GM19328 (cell line): ENCODE measurements at regions not wholly inside any gene's neighbourhood (a gene's known extent, or its start where the extent isn't known, plus 50 kb on each side); places are given as distances from the start of the nearest gene placed in this dataset.

Experiments used
- ATAC-seq: cut with Tn5 transposase; IDR thresholded peaks from one replicate; pipeline ENCODE4 v1.9.1; 2021; ENCODE audit warnings: mild to moderate bottlenecking, moderate library complexity; ENCODE audit not compliant: unreplicated experiment

DNA sequence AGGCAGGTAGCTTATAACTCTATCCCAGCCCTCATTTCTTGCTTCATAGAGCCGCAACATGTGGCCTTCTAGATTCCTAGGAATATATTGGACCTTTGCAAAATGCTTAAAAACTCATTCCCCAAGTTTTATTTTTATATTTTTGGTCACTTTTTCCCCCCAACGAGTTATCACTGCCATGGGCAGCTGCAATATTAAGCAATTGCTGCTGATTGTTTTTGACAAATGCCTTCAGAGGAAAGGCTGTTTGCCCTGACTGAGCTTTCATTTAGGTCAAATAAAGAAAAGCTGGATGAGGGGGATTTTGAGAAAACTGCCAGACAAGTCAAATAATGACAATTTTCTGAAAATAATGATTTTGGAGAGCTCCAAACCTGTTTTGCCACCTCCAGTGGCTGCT is 976.9 kb upstream of the MBL2 start:
- no peak for ATAC-seq

DNA sequence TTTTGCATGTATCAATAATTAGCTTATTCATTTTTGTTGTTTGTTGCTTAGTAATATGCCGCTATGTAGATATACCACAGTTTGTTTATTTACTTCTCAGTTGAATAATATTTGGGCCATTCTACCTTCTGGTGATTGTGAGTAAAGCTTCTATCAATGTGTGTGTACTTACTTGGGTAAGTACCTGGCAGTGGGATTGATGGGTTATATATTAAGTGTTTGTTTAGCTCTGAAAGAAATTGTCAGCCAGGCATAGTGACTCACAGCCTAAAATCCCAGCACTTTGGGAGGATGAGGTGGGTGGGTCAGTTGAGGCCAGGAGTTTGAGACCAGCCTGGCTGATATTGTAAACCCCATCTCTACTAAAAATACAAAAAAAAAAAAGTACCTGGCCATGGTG is 975.7 kb upstream of the MBL2 start:
- no peak for ATAC-seq

DNA sequence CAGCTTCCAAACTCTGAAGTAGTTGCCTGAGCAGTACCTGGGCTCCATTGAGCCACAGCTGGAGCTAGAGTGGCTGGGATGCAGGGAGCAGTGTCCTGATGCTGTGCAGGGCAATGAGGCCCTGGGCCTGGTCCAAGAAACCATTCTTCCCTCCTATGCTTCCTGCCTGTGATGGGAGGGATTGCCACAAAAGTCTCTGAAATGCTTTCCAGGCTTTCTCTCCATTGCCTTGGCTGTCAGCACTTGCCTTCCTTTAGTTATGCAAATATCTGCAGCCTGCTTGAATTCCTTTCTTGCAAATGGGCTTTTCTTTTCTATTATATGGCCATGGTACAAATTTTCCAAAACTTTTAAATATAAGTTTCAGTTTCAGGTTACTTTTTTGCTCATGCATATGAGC is 972.2 kb upstream of the MBL2 start:
- ATAC-seq, result no peak

DNA sequence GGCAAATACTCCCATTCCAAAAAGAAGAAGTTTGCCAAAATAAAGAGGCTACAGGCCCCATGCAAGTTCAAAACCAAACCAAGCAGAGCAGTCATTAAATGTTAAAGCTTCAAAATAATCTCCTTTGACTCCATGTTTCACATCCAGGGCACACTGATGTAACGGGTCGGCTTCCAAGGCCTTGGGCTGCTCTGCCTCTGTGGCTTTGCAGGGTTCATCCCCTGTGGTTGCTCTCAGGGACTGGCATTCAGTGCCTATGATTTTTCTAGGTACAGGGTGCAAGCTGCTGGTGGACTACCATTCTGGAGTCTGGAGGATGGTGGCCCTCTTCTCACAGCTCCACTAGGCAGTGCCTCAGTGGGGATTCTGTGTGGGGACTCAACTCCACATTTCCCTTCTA is 971.6 kb upstream of the MBL2 start:
- no peak for ATAC-seq

DNA sequence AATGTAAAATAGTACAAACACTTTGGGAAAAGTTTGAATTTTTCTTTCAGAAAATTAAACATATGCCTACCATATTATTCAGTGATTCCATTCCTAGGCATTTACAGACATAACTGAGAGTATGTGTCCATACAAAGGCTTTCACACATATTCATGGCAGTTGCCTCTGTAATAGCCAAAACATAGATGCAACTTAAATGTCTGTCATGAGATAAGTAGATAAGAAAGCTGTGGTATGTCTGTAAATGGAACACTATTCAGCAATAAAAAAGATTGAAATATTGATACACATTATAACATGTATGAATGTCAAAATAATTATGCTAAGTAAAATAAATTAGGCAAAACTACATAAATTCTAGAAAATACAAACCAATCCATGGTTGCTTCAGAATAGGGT is 964.5 kb upstream of the MBL2 start:
- no peak for ATAC-seq

DNA sequence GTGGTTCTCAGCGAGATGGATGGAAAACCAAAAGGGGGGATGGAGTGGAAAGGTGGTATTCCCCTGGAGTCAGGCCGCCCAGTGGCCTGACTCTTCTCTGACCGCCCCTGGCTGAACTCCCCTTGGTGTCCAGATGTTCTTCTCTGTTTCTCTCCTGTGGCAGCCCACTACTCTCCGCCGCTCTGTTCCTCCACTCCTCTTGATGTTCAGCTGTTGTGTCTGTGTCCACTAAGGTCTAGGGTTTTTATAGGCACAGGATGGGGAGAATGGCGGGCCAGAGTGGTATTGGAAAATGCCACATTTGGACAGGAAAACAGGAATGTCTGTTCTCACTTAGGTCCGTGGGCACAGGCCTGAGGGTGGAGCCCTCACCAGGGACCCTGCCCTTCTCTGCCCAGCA is 954.3 kb upstream of the MBL2 start:
- no peak for ATAC-seq

DNA sequence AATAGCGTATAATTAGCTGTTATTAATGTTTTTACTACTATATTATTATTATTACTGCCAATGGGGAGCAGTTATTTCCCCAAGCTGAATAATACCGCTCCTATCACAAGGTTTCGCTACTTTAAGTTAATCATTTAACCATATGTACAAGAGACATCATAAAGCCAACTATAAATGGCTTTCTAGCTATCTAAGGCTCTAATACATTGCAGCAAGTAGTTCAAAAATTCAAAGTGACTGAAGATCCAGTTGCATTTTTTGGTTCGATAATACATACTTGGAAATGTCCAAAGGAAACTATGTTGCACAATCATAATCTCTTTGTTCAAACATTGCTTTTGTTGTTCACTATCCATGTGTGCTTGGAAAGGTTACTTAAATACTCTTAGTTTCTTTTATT is 952.0 kb upstream of the MBL2 start:
- ATAC-seq, result no peak

DNA sequence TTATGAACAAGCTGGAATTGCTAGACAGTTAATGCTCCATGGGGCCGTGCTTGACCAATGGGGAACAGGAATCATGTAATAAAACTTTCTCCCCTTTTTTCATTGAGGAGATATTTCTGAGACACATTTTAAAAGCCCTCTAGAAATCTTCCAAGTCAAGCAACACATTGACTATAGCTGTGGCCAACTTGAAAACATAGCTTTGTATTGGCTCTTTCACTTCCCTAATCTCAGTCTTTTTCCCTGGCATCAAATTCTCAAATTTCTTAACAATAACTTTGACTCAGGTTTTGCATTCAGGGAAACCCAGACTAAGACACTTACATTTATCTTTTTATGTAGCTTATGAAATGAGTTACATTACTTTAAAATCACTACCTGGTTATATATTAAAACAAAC is 947.1 kb upstream of the MBL2 start:
- no peak for ATAC-seq

DNA sequence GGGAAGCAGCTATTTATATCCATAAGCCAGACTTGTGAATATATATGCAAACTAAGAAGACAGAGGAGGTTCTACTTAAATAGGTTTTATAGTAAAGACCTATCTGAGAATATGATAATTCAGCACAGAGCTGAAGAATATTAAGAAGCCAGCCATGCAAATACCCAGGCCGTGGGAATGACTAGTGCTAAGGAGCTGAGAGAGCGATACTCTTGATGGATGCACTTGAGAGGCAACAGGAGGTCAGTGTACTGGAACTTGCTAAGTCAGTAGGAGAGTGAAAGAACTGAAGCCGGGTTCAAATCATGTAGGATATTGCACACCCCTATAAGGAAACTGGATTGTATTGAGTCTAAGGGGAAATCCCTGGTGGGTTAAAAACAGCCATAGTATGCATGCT is 943.6 kb upstream of the MBL2 start:
- ATAC-seq, result no peak

DNA sequence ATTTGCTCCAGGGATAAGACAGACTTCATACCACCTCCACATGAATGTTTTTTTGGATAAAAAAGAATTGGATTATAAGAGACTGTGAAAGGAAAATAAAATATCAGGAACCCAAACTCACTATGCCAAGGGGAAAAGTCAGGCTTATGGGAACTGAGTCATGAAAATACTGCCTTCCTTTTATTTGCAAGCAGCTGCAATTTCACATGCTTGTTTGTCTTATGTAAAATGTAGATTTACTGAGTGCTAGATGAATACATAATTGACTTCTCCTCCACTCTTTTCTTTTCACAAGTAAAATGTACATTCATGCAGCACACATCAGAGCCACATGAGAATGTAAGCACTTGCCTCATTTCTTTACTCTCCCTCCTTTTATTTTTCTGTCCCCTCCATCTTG is 940.8 kb upstream of the MBL2 start:
- ATAC-seq, result no peak

DNA sequence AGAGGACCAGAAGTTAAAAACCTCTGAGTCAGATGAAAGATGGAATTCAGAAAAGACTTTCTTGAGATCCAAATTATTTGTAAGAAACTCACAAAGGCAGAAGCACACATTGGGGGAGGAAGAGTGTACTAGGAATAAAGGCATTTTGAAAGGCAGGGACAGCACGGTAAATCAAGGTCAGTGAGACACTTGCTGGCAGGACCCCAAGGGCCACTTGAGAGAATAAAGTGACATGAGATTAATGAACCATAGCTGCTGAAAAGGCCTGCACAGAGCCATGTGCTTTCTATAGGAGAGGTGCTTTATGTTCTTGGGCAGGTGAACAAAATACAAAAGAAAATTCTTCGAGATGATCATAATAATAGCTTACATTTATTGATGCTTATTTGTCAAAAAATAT is 929.9 kb upstream of the MBL2 start:
- ATAC-seq, result no peak

DNA sequence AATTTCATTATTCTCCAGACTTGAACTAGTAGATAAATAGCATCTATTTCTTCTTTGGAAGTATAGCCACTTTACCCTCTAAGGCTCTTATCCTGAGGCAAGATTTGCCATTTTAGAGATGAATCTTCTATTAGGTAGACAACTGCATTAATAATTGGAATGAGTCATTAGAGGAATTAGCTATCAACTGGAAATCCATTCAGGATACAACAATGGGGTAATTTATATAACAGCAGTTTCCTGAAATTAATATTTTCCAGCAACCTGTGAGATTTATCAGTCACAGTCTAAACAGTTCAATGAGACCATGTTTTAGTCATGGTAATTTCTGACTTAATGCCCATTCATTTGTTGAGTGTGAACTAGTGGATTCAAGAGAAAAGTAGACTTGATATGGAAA is 928.6 kb upstream of the MBL2 start:
- ATAC-seq, result no peak

DNA sequence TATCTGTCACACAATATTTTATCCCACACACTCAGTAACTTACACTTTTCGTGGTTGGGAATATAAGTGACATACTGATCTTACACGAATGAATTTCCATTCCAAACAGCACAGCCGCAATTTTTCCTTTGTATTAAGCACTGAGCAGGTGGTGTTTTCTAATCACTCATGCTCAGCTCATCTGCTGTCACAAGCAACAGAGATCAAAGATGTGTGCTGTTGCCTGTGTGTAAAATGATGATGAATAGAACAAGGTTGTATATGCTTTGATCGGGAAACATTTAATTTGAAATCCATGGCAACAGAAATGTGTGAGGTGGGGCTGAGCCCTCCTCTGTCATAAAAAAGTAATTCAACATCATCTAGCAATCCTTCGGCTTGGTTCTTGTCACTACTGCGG is 927.7 kb upstream of the MBL2 start:
- ATAC-seq, result no peak

DNA sequence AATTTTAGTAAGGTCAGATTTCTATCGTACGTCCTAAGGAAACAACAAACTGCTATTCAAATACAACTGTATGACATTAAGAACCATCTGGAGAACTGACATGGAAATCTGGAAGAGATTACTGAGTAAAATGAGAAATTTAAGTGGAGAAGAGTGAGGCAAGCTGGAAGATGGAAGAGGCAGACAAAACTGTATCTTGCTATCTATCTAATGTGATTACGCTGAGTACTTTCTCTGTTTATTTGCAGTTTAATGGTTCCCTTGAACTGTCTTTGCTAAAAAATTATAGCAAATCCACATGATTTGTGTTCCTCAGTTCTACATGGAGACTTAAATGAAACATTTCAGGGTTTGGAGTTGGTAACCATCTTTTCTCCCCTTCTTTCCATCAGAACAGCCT is 927.1 kb upstream of the MBL2 start:
- ATAC-seq, result no peak

DNA sequence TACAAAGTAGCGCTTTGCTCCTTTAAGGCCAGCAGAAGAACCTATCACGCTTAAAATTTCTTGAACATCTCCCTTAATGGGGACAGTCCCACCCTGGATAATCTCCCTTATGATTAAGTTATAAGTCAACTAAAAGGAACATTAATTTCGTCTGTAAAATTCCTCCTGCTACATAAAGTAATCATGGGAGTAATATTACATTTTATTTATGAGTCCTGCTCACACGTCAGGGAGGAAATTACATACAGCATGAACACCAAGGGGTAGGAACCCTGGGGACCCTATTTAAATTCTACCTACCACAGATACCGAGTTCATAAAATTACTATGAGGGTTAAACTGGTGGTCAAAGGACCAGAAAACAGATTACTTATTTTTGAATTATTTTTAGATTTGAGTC is 926.6 kb upstream of the MBL2 start:
- ATAC-seq, result no peak

DNA sequence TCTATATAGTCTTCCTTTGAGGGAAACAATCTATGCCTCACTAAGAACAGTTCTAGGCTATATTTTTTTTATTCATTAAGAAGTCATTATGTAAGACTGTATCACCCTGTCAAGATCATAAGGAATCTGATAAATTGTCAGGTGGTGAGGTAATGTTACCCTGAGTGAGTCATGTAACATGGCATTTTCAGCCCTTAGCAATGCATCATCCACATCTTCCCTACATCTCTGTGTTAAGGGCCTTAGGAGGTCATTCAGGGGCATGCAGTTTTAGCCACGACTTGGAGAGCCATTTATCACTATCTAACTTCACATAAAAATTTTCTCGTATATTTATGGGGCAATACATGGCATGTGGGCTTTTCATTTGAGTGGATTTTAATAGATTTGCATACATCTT is 924.5 kb upstream of the MBL2 start:
- no peak for ATAC-seq

DNA sequence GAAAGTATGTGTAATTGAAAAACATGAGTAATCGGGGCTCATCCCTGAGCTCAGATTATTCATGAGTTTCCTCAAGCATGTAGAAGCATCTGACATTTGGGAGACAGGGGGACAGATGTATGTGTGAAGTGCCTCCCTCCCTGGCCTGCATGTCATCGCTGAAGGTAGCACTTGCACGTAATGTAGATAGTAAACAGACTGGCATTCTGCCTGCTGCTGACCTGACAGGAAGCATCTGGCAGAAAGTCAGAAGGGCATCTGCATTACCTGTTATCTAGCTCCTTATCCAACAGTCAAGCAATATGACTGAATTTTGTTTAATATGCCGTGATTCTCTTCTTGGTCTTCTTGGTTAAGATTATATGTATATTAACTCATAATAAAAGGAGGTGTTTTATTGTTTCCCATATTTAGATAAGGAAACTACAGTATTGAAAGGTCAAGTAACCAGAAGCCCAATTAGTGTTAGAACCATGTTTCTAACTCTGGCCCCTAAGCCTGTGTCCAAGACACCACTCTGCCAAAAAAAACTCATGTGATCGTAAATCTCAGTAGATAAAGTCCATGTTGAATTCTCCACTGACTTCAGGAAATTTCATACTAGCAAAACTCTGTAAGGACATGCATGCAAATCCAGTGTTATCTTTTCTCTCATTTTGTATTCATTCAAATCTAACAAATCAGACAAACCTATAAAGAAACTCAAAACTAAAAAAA is 918.1 kb upstream of the MBL2 start:
- ATAC-seq, result no peak

DNA sequence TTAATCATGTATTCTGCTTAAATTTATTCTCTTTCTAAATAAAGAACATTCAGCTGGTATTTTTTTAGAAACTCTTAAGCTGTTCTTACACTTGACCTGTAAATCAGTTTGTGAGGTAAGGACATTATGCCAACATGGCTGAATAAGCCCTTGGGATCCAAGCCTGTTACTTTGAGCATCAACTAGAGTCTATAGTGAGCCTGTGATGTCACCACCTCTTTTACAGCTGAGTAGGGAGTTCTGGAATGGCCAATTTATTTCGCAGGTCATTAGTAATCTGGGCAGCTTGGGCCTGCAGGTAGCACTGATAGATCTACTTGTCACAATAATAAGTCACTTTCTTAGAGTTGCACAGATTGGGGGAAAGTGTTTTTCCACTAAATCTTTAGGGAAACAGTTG is 915.2 kb upstream of the MBL2 start:
- no peak for ATAC-seq

DNA sequence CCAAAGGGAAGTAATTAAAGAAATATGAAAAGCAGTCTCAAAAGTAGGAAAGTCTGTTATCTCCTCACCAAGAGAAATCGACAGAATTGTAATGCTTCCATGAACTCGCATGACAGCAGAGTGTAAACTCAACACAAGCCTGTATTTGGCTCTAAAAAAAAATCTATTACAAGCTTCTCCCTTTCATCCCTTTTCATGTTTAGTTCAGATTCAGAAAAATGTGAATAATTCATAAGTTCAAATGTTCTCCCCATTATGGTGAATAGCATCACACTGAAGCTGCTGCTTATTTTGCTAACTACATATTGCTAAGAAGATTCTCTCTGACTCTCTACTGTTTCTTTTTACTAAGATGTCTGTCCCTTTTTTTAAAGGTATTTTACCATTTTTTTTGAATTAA is 910.3 kb upstream of the MBL2 start:
- no peak for ATAC-seq

DNA sequence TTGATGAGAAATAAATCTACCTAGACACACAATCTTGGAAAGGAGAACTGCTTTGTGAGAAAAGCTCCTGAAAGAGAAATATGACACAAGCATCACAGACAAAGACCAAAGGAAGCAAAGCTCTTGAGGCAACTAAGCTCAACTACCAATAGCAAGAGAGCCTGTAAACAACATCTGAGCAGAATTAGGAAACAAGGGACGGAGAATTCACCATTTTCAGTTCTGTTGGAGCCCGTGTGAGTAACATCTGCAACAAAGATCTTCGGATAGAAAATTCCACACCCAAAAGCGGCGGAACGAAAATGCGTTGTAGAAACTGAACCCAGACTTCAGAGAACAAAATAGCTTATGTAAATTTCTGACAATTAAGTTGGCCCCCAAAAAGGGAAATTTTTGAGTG is 909.9 kb upstream of the MBL2 start:
- ATAC-seq, result no peak

DNA sequence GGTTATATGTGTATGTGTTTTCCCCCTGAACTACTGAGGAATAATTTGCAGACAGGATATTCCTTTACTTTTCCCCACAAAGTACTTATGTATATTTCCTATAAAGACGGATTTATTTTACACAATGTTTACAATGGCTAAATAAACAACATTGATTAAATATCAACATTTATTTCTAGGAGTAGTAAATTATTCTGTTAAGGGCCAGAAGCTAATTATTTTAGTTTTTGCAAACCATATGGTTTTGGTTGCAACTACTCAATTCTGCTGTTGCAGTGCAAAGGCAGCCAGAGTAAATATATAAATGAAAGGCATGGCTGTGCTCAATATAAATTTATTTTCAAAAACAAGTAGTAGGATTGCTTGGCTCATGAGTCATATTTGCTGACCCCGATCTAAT is 907.1 kb upstream of the MBL2 start:
- ATAC-seq, result no peak

DNA sequence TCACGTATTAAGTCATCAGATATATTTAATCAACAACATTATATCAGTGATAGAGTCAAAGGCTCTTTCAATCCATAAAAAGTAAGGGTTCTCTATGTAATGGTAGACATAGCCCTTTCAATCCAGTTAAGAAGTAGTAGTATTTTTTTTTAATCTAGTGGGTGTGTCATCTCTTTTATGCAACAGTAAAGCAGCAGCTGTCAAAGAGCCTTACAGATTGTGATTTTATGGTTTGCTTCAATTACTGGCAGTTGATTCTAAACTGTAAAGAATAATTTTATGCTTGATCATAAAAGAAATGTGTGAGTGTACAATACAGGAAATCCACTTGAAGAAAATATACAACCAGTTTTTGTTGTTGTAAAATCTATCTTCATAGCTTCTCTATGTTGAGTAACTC is 902.6 kb upstream of the MBL2 start:
- no peak for ATAC-seq

DNA sequence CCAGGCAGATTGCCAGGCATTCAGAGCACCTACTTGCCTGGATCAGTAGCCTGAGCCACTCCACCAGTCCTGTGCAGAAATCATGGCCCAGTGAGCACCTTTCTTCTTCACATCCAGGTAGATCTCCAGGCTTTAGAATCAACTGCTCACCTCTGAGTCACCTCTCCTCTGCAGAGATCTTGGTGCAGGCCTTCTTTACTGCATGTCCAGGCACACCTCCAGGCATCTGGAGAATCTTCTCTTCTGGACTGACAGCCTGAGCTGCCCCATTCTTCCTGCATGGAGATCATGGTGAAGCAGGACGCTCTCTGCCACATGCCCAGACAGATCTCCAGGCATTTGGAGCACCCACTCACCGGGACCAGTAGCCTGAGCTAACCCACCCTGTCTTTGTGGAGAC is 894.5 kb upstream of the MBL2 start:
- no peak for ATAC-seq
